Activated CD8-positive, alpha-beta memory T cell treated with anti-CD3 and anti-CD28 coated beads for 4 hours (primary cell): ENCODE measurements at regions not wholly inside any gene's neighbourhood (a gene's known extent, or its start where the extent isn't known, plus 50 kb on each side); places are given as distances from the start of the nearest gene placed in this dataset.

Experiments used
- DNase-seq, 2 donors: peaks; one replicate each; pipeline ENCODE4 v3.0.0-alpha.2; 2020; ENCODE audit warnings: low read depth in 2 of 2

DNA sequence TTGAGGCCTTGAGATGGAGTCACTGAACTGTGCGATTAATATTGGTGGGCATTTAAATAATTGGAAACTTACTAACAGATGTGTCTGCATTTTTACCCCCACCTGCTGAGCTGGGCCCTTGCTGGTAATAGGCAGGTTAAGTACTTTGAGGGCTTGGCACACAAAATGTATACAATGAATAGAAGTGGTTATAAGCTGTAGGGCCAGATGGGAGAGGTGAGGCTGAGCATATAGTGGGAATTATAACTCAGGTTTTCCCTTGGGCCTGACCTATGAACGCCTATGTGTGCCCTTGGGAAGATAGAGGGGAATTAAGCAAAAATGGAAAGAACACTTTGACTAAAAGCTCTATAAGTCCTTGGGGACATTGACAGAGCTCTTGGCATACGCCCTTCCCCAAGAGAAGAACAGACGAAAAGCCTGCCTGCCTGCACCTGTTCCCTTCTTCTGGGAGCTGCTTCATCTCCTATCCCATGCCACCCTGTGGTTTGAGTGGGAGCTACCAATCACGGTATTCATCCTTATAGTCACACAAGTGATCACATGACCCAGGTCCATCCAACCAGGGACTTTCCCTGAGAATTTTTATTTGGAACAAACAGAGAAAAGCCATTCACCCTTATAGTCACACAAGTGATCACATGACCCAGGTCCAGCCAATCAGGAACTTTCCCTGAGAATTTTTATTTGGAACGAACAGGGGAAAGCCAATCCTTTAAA is 260.7 kb upstream of the CSF3R start:
- no peak for DNase-seq

DNA sequence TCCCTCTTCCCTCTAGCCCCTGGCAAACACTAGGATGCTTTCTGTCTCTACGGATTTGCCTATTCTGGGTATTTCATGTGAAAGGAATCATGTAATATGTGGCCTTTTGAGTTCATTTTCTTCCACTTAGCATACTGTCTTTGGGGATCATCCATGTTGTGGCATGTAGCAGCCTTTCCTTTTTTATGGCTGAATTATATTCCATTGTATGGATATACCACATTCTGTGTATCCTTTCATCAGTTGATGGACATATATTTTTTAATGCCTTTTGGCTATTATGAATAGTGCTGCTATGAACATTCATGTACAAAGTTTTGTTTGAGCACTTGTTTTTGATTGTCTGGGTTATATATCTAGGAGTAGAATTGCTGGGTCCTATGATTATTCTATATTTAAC is 258.4 kb upstream of the CSF3R start:
- no peak for DNase-seq

DNA sequence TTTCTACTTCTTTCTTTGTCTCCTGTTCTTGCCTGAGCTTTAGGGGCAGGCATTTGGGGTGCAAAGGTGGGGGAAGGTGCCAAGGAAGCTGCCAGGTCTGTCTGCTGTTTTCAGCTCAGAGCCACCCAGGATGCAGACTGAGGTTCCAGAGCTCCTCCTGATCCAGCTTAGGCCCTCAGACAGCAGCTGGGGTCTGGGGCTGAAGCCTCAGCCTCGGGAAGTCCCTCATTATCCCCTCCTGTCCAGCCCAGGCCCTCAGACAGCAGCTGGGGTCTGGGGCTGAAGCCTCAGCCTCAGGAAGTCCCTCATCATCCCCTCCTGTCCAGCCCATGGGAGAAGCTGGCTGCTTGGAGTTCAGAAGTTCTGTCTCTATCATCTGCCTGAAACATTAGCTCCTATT is 257.7 kb upstream of the CSF3R start:
- DNase-seq: no peak

DNA sequence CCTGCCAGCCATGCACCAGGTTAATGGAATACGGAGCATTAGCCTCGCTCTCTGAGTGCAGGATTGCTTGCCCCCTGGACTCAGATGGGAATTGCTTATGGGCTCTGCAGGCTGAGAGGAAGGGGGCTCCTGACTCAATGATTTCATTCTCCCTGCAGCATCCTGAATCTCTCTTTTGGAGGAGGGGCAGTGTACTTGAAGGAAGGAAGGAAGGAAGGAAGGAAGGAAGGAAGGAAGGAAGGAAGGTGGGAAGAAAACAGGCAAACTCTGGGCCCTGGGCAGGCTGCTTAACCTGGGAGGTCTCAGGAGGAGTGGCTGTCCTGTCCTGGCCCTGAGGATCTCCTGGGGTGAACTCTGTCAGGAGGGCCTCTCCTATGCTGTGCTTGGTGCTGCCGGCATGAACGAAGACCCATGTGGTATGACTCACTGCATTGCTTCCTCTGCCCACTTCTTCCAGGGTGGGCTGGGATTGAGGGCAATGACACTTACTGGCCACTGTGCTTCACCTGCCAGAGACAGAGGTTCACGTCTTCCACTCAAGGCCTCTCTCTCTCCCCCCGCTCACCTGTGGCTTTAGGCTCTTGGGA is 257.1 kb upstream of the CSF3R start:
- DNase-seq: no peak

DNA sequence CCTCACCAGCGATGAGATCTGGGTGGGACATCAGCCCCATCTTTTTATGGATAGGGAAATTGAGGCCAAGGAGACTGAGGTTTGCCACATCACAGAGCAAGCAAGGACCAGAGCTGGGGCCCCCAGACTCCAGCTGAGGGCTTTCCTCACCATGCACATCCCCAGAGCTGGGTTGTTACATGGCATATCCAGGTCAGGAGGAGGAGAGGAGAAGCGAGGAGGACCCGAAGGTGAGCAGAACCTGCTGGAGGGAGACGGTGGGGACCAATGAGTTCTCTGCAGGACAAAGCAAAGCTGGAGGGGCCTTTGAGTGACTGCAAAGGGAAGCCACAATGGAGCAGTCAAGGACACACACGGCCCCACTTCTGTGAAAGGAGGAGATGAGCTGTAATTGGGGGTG is 255.5 kb upstream of the CSF3R start:
- DNase-seq: no peak

DNA sequence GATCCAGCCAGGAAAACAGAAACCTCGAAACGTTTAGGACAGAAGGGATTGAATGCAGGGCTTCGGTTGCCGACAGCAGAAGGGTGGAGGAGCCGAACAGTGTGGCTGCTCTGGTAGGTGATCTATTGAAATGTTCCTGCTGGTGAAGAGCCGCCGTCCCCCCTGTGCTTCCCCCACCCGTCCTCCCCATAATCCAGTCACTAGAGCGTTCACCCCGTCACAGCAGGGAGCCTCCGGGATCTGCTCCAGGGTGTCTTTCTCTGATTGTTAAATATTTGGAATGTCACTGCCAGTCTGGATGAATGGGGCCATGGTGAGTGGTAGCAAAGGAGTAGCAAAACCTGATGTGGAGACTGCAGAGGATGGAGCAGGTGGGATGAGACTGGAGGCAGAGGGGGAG is 255.1 kb upstream of the CSF3R start:
- no peak for DNase-seq

DNA sequence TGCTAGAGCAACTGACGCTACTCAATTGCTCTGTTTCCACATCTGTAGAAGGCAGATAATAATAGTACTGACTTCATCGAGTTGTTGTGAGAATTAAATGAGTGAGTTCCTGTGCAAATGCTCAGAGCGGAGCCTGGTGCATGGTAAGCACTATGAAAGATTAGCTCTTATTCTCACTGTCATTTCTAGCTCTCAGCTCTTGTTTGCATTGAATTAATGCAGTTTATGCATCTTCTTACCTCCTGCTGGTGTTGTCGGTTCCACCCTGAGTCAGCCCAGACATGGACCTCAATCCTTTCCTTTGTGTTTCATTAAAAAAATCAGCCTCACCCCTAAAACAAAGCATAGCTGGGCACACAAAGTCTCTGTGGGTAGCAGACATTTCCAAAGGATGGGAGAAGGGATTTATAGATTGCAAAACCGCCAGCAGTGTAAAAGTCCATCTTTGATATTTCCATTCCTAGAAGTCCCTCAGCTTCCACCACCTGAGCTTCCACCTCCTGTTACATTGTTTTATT is 254.4 kb upstream of the CSF3R start:
- no peak for DNase-seq

DNA sequence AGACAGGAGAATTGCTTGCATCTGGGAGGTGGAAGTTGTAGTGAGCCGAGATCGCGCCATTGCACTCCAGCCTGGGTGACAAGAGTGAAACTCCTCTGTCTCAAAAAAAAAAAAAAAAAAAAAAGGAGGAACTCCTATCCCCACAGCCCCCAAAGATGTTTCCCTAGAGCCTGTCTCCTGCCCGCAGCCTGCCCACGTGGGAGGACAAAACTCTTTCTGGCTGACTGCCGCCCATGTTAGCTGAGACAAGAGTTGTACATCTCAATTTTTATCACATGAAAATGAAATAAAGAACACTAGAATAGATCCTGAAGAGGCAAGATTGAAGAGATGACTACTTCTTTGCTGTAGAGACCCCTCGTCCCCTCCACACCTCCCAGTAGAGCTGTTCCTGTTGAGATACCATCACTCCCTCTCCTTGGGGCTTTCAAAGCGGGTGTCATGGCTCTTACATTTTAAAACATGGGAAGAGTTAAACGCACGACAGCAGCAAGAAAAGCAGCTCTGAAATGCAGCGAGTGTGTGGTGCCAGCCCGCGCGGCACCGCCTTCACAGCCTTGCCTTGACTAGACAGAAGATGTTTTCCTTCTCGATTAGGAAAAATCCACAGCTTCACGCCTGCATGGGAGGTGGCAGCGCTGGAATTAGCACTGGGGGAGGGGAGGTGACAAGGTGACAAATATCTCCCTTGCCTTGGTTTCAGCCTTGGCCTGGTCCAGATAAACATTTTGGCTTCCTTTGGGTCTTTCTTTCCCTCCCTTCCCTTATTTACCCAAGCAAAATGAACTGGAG is 253.4 kb upstream of the CSF3R start:
- no peak for DNase-seq

DNA sequence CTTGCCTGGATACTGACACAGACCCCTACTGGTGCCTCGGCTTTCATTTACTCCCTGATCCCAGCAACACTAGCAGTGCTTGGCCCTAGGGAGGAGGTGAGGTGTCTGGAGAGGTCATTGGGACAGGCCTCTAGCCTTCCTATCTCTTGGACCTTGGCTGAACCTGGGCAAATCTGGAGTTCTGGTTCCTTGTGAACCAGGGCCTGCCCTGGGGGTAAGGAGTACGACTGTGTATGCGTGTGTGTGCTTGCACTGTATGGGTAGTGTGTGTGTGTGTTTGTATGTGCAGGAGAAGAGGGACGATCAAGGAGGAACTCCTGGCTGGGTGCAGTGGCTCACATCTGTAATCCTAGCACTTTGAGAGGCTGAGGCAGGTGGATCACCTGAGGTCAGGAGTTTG is 252.7 kb upstream of the CSF3R start:
- DNase-seq: no peak

DNA sequence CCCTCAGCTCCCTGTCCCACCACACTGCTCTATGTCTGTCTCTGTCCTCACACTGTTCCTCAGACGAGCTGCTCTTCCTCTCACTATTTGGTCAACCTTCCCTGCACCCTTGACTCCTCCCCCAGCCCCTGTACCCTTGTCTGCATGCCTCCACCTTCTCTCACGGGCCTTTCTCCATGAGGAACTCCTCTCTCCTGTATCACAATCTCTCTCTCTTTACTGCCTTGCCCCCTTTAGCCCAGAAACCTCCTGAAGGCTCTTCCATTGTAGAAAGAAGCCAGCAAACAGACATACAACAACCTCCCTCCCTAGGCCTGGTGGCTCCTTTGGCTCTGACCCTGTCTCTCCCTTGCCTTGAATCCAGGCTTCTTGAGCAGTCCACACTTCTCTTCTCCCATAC is 251.6 kb upstream of the CSF3R start:
- no peak for DNase-seq

DNA sequence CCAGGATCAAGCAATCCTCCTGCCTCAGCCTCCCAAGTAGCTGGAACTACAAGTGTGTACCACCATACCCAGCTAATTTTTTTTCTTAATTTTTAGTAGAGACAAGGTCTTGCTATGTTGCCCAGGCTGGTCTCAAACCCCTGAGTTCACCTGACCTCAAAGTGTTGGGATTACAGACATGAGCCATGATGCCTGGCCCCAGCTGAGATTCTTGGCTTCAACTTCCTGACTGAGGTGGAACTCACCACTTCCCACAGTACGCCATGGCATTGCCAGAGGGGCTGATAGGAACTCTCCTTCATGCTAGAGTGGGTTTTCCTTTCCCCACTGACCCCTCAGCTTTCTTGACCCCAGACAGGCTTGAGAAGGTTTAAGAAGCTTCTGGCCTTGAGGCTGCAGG is 251.0 kb upstream of the CSF3R start:
- DNase-seq: no peak

DNA sequence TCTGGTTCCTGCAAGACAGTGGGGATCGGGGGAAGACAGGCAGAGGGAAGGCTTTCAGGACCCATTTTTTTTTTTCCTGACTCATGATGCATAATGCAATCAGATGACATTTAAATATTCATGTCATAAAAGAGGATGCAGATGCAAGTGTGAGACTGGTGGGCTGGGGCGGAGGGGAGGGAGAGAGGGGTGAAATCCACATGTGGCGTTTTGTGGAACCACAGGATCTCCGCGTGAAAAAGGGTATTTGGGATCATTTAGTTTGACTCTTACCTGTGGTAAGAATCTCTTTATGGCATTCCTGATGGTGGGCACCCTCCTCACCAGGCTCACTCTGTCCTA is 249.3 kb upstream of the CSF3R start:
- DNase-seq: no peak

DNA sequence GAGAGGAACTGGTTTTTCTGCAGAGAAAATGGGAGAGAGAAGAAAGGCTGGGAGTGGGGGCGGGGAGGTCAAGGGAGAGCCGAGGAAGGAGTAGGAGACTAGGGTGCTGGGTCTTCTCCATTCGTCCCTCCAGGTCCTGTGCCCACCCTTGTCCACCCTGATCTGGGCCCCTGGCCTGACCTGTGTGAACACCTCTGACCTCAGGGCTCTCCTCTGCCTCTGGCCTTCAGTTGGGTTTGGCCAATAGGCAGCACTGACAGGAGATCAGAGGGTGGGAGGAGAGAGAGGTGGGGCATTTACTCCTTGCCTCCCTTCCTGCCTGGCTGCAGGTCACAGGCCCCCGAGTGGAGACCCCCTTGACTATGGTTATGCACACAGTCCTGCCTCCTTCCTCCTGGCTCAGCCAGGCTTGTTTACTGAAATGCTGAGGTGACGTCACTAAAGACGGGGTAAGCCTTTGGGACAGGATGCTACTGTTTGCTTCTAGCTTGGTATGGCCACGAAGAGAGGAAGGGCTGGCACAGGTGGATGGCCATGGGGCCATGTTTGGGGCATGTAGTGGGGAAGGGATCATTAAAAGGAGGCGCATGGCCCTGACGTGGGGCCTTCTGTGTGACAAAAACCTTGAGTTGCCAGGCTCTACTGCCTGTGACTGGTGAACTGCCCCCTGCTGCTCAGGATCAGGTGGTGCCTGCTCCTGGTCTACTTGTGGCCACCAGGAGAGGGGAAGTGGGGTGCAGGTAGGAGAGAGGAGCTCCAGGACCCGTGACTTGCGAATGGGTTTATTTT is 248.7 kb upstream of the CSF3R start:
- DNase-seq: no peak

DNA sequence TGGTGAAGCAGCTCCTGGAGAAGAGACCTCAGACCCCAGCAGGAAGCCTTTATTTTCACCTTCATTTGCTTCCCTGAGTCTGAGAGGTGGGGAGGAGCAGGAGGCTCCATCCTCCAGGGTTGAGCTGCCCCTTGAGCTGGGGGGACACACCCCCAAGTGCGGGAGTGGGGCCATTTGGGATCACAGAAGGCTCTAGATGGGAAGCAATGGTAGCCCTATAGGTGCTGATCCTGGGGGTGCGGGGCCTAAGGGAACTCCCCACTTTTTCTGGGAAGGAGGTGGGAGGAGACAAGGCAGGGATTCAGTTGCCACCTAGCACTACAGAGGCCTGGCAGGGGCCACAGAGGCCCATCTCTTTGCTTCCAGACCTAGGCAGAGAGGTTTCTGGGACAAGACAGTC is 247.9 kb upstream of the CSF3R start:
- no peak for DNase-seq

DNA sequence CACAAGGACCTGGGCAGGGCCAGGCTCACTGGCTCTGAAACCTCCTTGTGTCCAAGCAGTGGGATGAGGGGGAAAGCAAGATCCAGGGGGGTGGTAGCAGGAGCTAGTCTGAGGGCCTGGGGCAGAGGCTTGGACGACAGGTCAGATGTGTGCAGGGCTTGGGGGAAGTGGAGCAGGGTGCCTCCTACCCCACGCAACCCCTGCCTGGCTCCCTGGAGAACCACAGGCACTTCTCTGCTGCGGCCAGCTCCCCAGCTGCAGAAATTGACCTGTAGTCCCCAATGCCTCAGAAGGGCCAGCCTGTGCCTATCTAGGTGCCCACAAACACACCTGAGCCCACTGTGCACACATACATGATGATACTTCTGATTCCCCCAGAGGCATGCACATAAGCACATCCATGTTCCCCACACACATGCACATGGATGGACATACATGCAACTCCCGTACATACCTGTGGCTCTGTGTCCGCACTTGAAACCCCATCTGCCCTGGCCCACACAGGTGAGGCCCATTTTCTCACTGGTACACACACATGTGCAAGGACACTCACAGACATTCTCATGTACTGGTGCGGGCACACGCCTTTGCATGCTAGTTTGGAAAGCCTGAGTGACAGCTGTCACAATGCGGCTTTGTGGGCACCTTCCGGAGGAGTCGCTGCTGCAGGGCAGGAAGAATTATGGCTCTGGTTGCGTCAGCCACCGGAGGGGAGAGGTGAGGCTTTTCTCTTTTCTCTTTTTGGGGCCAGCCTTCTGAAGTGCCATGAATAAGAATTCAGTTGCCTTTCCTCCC is 247.2 kb upstream of the CSF3R start:
- DNase-seq: no peak

DNA sequence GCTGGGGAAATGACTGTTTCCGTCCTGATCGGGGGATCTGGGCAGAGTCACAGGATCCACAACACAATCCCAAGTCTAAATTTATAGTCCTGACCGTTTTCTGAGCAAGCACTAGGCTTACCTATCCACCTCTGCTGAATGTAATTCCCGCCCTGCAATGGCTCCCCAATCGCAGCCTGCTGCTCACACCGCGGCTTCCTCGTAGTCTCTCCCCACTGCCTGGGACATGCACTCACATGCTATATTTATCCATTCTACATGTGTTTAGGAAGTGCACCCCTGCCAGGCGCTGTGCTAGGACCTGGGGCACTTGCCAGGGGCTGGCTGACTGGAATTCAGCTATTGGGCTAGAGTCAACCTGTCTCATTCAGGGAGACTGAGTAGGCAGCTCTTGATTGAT is 246.6 kb upstream of the CSF3R start:
- no peak for DNase-seq

DNA sequence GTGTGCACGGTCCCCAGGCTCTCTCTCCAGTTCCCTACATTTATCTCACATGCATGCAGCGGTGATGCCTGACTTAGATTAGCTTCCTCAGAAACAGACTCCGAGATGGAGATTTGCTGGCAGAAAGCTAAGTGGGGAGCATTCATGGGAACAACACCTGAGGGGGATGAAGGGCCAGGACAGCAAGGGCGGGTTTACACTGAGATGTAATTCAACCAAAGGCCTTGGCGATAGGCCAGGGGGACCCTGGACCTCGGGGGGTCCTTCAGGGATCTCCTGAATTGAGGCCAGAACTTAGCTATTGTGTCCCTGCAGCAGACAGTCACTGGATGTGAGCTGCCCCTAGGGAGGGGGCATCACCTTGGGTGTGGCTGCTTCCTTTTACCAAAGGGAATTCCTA is 246.1 kb upstream of the CSF3R start:
- DNase-seq: no peak

DNA sequence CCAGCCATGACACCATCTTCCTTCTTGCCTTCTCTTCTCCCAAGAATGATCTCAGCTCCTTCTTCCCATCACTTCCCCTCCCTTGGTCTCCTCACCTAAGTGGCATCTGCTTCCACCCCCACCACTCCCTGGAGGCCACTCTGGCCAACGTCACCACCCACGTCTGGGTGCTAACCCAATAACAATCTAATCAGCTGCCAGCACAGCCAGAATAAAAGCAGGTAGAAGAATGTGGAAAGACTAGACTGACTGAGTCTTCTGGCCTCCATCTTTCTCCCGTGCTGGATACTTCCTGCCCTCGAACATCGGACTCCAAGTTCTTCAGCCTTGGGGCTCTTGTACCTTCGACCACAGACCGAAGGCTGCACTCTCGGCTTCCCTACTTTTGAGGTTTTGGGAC is 245.3 kb upstream of the CSF3R start:
- DNase-seq: no peak

DNA sequence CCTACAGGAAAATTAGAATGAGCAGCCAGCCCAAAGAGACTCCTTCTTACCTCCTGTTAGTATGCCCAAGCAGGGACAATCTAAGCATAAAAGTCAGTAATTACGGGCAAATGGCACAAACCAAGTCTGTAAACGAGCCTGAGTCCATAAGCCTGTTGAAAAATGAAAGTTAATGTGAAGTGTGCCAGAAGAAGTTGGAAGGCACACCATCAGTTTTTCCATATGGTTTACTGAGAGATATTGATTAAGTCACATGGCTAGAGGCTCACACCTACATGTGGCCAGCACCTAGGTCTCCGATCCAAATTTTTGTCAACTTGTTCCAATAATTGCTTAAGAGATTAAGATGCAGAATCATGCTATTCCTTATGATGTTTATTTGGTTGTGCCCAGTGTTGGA is 242.4 kb upstream of the CSF3R start:
- no peak for DNase-seq

DNA sequence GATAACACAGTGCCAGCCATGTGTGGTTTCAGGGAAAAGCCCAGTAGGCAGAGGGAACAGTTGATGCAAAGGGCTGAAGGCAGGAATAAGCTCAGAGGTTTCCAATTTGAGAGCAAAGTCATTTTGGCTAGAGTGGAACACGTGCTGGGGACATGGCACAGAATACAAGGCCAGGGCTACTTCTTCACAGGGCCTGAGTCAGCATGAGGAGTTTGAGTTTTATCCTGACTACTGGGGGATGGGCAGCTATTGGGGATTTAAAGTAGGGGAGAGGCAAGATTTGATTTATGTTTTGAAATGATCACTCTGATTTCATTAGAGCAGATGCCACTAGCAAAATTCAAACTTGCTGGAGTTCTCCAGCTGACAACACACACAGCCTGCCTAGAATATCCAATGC is 241.1 kb upstream of the CSF3R start:
- no peak for DNase-seq

DNA sequence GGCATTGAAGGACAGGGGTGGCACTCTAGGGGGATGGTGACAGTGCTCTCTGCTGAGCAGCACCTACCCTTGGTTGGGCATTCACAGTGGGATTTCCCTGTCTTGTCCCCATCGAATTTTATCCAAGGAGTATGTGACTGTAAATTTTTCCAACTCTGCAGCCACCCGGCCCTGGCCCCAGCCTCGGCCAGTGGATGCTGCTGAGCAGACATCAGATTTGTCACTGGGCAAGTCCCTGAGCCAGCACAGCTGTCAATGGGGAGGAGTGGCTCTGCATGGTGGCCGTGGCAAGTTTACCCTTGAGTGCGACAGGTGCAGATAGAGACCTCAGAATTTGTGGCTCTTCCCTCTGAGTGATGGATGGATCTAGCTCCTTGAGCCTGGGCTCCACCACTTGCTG is 240.2 kb upstream of the CSF3R start:
- no peak for DNase-seq

DNA sequence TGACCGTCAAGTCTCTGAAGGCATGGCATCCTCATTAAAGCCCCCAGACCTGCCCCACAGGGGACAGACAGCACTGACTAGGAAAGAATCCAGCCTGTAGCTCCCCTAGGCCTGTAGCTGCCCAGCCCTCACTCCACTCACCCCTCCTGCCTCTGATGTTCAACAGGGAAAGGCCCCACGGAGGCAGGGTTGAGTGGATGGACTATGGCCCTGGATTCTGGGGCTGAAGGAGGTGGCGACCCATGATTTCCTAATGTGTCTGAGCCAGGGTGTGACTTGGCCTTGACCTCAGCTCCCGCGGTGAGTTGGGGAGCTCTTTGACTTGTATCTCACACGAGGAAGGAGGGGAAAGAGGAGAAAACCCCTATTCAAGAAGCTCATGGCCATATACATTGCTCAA is 238.5 kb upstream of the CSF3R start:
- DNase-seq: no peak
